HG02840 (cell line): ENCODE measurements at regions not wholly inside any gene's neighbourhood (a gene's known extent, or its start where the extent isn't known, plus 50 kb on each side); places are given as distances from the start of the nearest gene placed in this dataset.

Experiments
- ATAC-seq: cut with Tn5 transposase; IDR thresholded peaks from one replicate; pipeline ENCODE4 v1.9.1; 2021; ENCODE audit warnings: mild to moderate bottlenecking, moderate library complexity, moderate number of reproducible peaks; ENCODE audit not compliant: unreplicated experiment, low FRiP score

- ATAC-seq, result no peak
Measured at GRCh38 chr4:35315419-35315818, 928.9 kb downstream of the ARAP2 start.

- ATAC-seq, result no peak
Measured at GRCh38 chr4:35325908-35326453, 918.3 kb downstream of the ARAP2 start.

- ATAC-seq, result no peak
Measured at GRCh38 chr4:35342833-35343232, 901.5 kb downstream of the ARAP2 start.

GRCh38 chr4:35347276-35347675 is 897.0 kb downstream of the ARAP2 start:
- no peak for ATAC-seq

GRCh38 chr4:35358001-35358584 is 886.2 kb downstream of the ARAP2 start:
- ATAC-seq, result no peak

GRCh38 chr4:35364321-35364870 is 879.9 kb downstream of the ARAP2 start:
- no peak for ATAC-seq

GRCh38 chr4:35365186-35365585 is 879.1 kb downstream of the ARAP2 start:
- no peak for ATAC-seq

GRCh38 chr4:35399912-35400311 is 844.4 kb downstream of the ARAP2 start:
- no peak for ATAC-seq

- ATAC-seq, result no peak
Measured at GRCh38 chr4:35423104-35423503, 821.2 kb downstream of the ARAP2 start.

- ATAC-seq, result no peak
Measured at GRCh38 chr4:35447474-35447873, 796.8 kb downstream of the ARAP2 start.

- ATAC-seq, result no peak
Measured at GRCh38 chr4:35459045-35459444, 785.3 kb downstream of the ARAP2 start.

GRCh38 chr4:35461931-35462659 is 782.2 kb downstream of the ARAP2 start:
- no peak for ATAC-seq

- no peak for ATAC-seq
Measured at GRCh38 chr4:35463251-35463952, 780.9 kb downstream of the ARAP2 start.

GRCh38 chr4:35464964-35465528 is 779.3 kb downstream of the ARAP2 start:
- ATAC-seq, result no peak

GRCh38 chr4:35491093-35491492 is 753.2 kb downstream of the ARAP2 start:
- ATAC-seq, result no peak

- ATAC-seq, result no peak
Measured at GRCh38 chr4:35493977-35494376, 750.3 kb downstream of the ARAP2 start.

- no peak for ATAC-seq
Measured at GRCh38 chr4:35494955-35495354, 749.4 kb downstream of the ARAP2 start.

- no peak for ATAC-seq
Measured at GRCh38 chr4:35500812-35501211, 743.5 kb downstream of the ARAP2 start.

GRCh38 chr4:35503435-35503834 is 740.9 kb downstream of the ARAP2 start:
- ATAC-seq, result no peak

GRCh38 chr4:35506161-35506560 is 738.2 kb downstream of the ARAP2 start:
- ATAC-seq, result no peak

GRCh38 chr4:35511851-35512250 is 732.5 kb downstream of the ARAP2 start:
- ATAC-seq, result no peak
